ENCODE measurements at regions not wholly inside any gene's neighbourhood (a gene's known extent, or its start where the extent isn't known, plus 50 kb on each side); places are given as distances from the start of the nearest gene placed in this dataset.
"Not testable (repeated sequence)": the region's sequence is repeated elsewhere in the genome, so short reads cannot be mapped to it uniquely, and the experiment has no call there.

DNA sequence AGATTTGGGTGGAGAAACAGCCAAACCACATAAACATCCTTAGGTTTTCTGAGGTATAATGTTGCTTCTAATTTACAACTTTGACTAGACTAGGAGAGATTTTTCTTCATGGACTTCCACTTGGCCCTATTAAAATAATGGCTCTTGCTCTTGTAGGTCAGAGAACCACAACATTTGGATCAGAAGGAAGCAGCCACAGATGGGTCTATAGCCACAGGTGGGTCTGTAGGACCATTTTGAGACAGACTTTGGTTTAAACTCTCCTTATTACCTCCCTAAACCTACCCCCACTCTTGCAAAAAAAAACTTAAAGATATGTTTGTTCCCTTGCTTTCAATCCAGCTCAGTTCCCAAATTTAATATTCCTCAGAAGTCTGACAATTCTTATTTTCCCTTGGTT lies 1260.8 kb downstream of the GATA3 start:
- Histone ChIP-seq H3K27ac (ENCODE audit: low read depth, low read length) (no peak overlapping the region), H2AK5ac (ENCODE audit: low read length) (no peak overlapping the region), H4K5ac (ENCODE audit: low read length) (no peak overlapping the region), H3K4me2 (ENCODE audit: low read length) (no peak overlapping the region), H3K36me3 (ENCODE audit: control insufficient read depth, insufficient read depth, low read length) (no peaks in the 10 kb centered on the region), H3K9ac (ENCODE audit: low read length) (no peak overlapping the region), H3K27me3 (ENCODE audit: insufficient read depth, low read length, poor library complexity) (no peaks in the 10 kb centered on the region), H3K4me3 (ENCODE audit: low read length) (no peak overlapping the region), H3K4ac (ENCODE audit: low read depth, low read length) (no peak overlapping the region), H2BK5ac (ENCODE audit: low read length) (no peak overlapping the region), H3K56ac (ENCODE audit: low read length) (no peak overlapping the region), H3K23ac (ENCODE audit: low read length) (no peak overlapping the region), H3K79me2 (ENCODE audit: control insufficient read depth, insufficient read depth, low read length) (no peaks in the 10 kb centered on the region), H3K79me1 (ENCODE audit: low read length) (no peaks in the 10 kb centered on the region), H3K4me1 (ENCODE audit: control insufficient read depth, low read depth, low read length) (no peaks in the 10 kb centered on the region), H3K18ac (ENCODE audit: low read length) (no peak overlapping the region), H4K8ac (ENCODE audit: low read depth, low read length) (no peak overlapping the region), H2BK15ac (replicated peaks; ENCODE audit: low read depth) (no peak overlapping the region), H2BK120ac (ENCODE audit: low read depth, low read length) (no peak overlapping the region)
- no peak for DNase-seq

DNA sequence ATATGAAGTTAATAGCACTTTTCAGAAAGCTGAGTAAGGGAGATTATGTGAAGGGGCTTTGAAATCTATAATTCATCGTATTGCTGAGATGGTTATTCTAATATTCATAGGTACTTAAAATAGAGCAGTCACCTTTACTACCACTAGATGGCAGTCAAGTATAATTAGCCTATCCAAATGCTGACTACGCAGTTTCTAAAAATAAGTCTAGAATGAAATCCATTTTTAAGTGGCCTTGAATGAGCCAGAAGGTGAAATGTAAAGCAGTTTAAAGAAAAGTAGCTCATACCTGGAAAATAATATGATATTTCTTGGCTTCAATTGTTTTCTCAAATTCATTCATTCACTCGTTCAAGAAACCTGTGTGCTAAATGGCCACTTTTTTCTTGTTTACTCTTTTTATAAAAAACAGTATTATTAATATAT lies 1277.1 kb downstream of the GATA3 start:
- no peak overlapping the region for H3K56ac ChIP-seq (ENCODE audit: low read length)
- H3K18ac ChIP-seq (ENCODE audit: low read length) = no peak overlapping the region
- WGBS (ENCODE audit: extremely low coverage, insufficient coverage, low lambda C conversion rate) = no CpG with 5 or more reads among the region's 3 CpGs
- no peak overlapping the region for H3K4me2 ChIP-seq (ENCODE audit: low read length)
- no peak overlapping the region for H4K8ac ChIP-seq (ENCODE audit: low read depth, low read length)
- H2BK120ac ChIP-seq (ENCODE audit: low read depth, low read length) = no peak overlapping the region
- H3K27ac ChIP-seq (ENCODE audit: low read depth, low read length) = no peak overlapping the region
- no peak overlapping the region for H3K23ac ChIP-seq (ENCODE audit: low read length)
- no peak overlapping the region for H3K9ac ChIP-seq (ENCODE audit: low read length)
- no peak overlapping the region for H2BK15ac ChIP-seq (replicated peaks; ENCODE audit: low read depth)
- no peak overlapping the region for H2BK5ac ChIP-seq (ENCODE audit: low read length)
- H3K79me1 ChIP-seq (ENCODE audit: low read length) = no peaks in the 10 kb centered on the region
- H2AK5ac ChIP-seq (ENCODE audit: low read length) = no peak overlapping the region
- no peak overlapping the region for H3K4ac ChIP-seq (ENCODE audit: low read depth, low read length)
- DNase-seq = peak; percentile 30
- H3K4me1 ChIP-seq (ENCODE audit: control insufficient read depth, low read depth, low read length) = no peaks in the 10 kb centered on the region
- no peaks in the 10 kb centered on the region for H3K27me3 ChIP-seq (ENCODE audit: insufficient read depth, low read length, poor library complexity)
- H3K36me3 ChIP-seq (ENCODE audit: control insufficient read depth, insufficient read depth, low read length) = no peaks in the 10 kb centered on the region
- no peak overlapping the region for H4K5ac ChIP-seq (ENCODE audit: low read length)
- H3K4me3 ChIP-seq (ENCODE audit: low read length) = no peak overlapping the region
- no peaks in the 10 kb centered on the region for H3K79me2 ChIP-seq (ENCODE audit: control insufficient read depth, insufficient read depth, low read length)

DNA sequence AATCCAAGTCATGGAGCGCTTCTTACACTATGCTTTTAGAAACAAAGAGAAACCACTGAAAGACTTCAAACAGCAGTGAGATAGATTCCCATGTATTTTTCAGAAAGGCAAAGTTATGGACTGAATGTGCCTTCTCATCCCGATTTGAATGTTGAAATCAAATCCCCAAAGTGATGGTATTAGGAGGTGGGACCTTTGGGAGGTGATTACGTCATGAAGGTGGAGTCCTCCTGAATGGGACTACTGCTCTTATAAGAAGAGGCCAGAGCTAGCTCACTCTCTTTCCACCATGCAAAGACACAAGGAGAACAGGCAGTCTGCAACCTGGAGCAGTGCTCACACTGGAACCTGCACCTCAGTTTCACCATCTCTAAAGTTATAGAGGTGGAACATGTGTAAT lies 1279.8 kb downstream of the GATA3 start:
- no peak overlapping the region for H2BK120ac ChIP-seq (ENCODE audit: low read depth, low read length)
- no peak overlapping the region for H3K56ac ChIP-seq (ENCODE audit: low read length)
- H3K23ac ChIP-seq (ENCODE audit: low read length) = no peak overlapping the region
- H3K4me1 ChIP-seq (ENCODE audit: control insufficient read depth, low read depth, low read length) = no peaks in the 10 kb centered on the region
- no peak overlapping the region for H3K18ac ChIP-seq (ENCODE audit: low read length)
- no peaks in the 10 kb centered on the region for H3K36me3 ChIP-seq (ENCODE audit: control insufficient read depth, insufficient read depth, low read length)
- no peak overlapping the region for H3K4ac ChIP-seq (ENCODE audit: low read depth, low read length)
- H3K79me2 ChIP-seq (ENCODE audit: control insufficient read depth, insufficient read depth, low read length) = no peaks in the 10 kb centered on the region
- H2AK5ac ChIP-seq (ENCODE audit: low read length) = no peak overlapping the region
- H2BK15ac ChIP-seq (replicated peaks; ENCODE audit: low read depth) = no peak overlapping the region
- H2BK5ac ChIP-seq (ENCODE audit: low read length) = no peak overlapping the region
- no peaks in the 10 kb centered on the region for H3K27me3 ChIP-seq (ENCODE audit: insufficient read depth, low read length, poor library complexity)
- no peak for DNase-seq
- H4K5ac ChIP-seq (ENCODE audit: low read length) = no peak overlapping the region
- H3K79me1 ChIP-seq (ENCODE audit: low read length) = no peaks in the 10 kb centered on the region
- WGBS (ENCODE audit: extremely low coverage, insufficient coverage, low lambda C conversion rate) = no CpG with 5 or more reads among the region's 3 CpGs
- no peak overlapping the region for H4K8ac ChIP-seq (ENCODE audit: low read depth, low read length)
- no peak overlapping the region for H3K27ac ChIP-seq (ENCODE audit: low read depth, low read length)
- no peak overlapping the region for H3K4me2 ChIP-seq (ENCODE audit: low read length)
- H3K4me3 ChIP-seq (ENCODE audit: low read length) = no peak overlapping the region
- no peak overlapping the region for H3K9ac ChIP-seq (ENCODE audit: low read length)

DNA sequence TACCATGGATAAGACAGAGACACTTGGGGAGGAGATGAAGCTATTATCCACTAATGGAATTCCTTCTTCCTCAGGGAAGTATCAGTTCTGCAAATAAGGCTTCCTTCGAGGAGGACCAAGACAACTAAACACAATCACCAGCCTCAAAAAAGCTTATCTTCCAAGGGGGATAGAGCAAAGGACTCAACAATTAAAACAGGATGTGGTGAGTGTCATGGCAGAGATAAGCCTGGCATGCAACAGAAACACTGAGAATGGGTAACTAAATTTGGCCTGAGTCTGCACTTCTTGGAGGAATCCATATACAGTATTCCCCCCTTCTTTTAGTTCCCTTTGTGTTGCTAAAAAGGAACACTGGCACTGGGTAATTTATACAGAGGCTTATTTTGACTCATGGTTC lies 1285.2 kb downstream of the GATA3 start:
- no peak overlapping the region for H3K27ac ChIP-seq (ENCODE audit: low read depth, low read length)

DNA sequence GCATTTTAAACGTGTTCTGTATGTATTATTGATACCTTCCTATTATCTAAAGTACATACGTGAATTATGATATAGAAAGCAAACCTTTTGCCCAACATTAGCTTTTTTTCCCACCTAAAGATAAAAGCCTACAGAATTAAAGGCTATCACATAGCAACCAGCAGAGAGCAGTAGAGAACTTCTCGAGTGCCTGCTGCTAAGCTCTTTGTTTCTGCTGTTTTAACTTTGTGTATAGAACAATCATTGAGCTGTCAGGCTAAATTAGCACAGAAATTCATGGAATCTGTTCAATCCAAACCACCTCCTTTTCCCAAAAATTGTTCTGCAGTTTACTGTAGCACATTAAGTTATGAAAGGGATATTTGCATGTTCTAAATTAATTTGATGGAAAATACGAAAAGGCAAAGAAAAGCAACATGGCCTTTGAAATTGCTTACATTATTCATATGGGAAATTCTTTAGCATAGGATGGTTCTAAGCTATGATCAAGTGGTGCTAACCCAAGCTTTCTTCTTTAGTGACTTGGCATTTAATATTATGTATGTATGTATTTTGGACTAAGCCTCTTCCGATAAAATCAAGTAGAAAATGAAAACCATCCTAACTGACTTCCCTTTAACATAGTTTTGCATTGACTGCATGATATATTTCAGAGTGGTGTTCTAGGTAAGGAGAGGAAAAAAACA lies 1288.5 kb downstream of the GATA3 start:
- H2BK15ac ChIP-seq (replicated peaks; ENCODE audit: low read depth) = no peak overlapping the region
- DNase-seq = peak; percentile 64
- no peak overlapping the region for H2BK120ac ChIP-seq (ENCODE audit: low read depth, low read length)
- H3K4ac ChIP-seq (ENCODE audit: low read depth, low read length) = no peak overlapping the region
- no peaks in the 10 kb centered on the region for H3K36me3 ChIP-seq (ENCODE audit: control insufficient read depth, insufficient read depth, low read length)
- H3K4me1 ChIP-seq (ENCODE audit: control insufficient read depth, low read depth, low read length) = no peaks in the 10 kb centered on the region
- no peak overlapping the region for H2BK5ac ChIP-seq (ENCODE audit: low read length)
- no peaks in the 10 kb centered on the region for H3K79me1 ChIP-seq (ENCODE audit: low read length)
- H3K4me2 ChIP-seq (ENCODE audit: low read length) = no peak overlapping the region
- H3K27me3 ChIP-seq (ENCODE audit: insufficient read depth, low read length, poor library complexity) = no peaks in the 10 kb centered on the region
- no peaks in the 10 kb centered on the region for H3K79me2 ChIP-seq (ENCODE audit: control insufficient read depth, insufficient read depth, low read length)
- H3K9ac ChIP-seq (ENCODE audit: low read length) = no peak overlapping the region
- H3K18ac ChIP-seq (ENCODE audit: low read length) = no peak overlapping the region
- no CpG with 5 or more reads among the region's 5 CpGs for WGBS (ENCODE audit: extremely low coverage, insufficient coverage, low lambda C conversion rate)
- H3K56ac ChIP-seq (ENCODE audit: low read length) = no peak overlapping the region
- H3K23ac ChIP-seq (ENCODE audit: low read length) = no peak overlapping the region
- H3K27ac ChIP-seq (ENCODE audit: low read depth, low read length) = no peak overlapping the region
- H3K4me3 ChIP-seq (ENCODE audit: low read length) = no peak overlapping the region
- no peak overlapping the region for H2AK5ac ChIP-seq (ENCODE audit: low read length)
- H4K8ac ChIP-seq (ENCODE audit: low read depth, low read length) = no peak overlapping the region
- H4K5ac ChIP-seq (ENCODE audit: low read length) = no peak overlapping the region

More for the DNA sequence above, 1285.2 kb downstream of the GATA3 start:
- H3K4me3 ChIP-seq (ENCODE audit: low read length) = no peak overlapping the region
- no peak overlapping the region for H3K18ac ChIP-seq (ENCODE audit: low read length)
- H3K9ac ChIP-seq (ENCODE audit: low read length) = no peak overlapping the region
- H3K56ac ChIP-seq (ENCODE audit: low read length) = no peak overlapping the region
- no peak overlapping the region for H3K4ac ChIP-seq (ENCODE audit: low read depth, low read length)
- DNase-seq = peak; percentile 91
- no peaks in the 10 kb centered on the region for H3K27me3 ChIP-seq (ENCODE audit: insufficient read depth, low read length, poor library complexity)
- no peak overlapping the region for H3K4me2 ChIP-seq (ENCODE audit: low read length)
- H3K79me1 ChIP-seq (ENCODE audit: low read length) = no peaks in the 10 kb centered on the region
- H3K36me3 ChIP-seq (ENCODE audit: control insufficient read depth, insufficient read depth, low read length) = no peaks in the 10 kb centered on the region
- no CpG with 5 or more reads among the region's 1 CpG for WGBS (ENCODE audit: extremely low coverage, insufficient coverage, low lambda C conversion rate)
- no peak overlapping the region for H2BK120ac ChIP-seq (ENCODE audit: low read depth, low read length)
- H2BK5ac ChIP-seq (ENCODE audit: low read length) = no peak overlapping the region
- H4K5ac ChIP-seq (ENCODE audit: low read length) = no peak overlapping the region
- no peaks in the 10 kb centered on the region for H3K79me2 ChIP-seq (ENCODE audit: control insufficient read depth, insufficient read depth, low read length)
- no peak overlapping the region for H3K23ac ChIP-seq (ENCODE audit: low read length)
- H2AK5ac ChIP-seq (ENCODE audit: low read length) = no peak overlapping the region
- H4K8ac ChIP-seq (ENCODE audit: low read depth, low read length) = no peak overlapping the region
- no peak overlapping the region for H2BK15ac ChIP-seq (replicated peaks; ENCODE audit: low read depth)
- H3K4me1 ChIP-seq (ENCODE audit: control insufficient read depth, low read depth, low read length) = no peaks in the 10 kb centered on the region

DNA sequence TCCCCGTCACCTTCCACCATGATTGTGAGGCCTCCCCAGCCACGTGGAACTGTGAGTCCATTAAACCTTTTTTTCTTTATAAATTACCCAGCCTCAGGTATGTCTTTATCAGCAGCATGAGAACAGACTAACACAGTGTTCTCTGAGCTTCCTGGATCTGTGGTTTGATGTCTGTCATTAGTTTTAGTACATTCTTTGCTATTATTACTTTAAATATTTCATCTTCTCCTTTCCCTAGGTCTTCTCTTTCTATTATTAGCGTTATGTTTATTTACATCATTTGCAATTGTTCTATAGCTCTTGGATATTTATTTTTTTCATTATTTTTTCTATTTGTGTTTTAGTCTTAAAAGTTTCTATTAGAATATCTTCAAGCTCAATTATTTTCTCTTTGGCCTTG lies 1293.4 kb downstream of the GATA3 start:
- H2BK5ac ChIP-seq (ENCODE audit: low read length); H4K8ac ChIP-seq (ENCODE audit: low read depth, low read length); H3K23ac ChIP-seq (ENCODE audit: low read length); H3K27me3 ChIP-seq (ENCODE audit: insufficient read depth, low read length, poor library complexity); H2AK5ac ChIP-seq (ENCODE audit: low read length); H3K4me1 ChIP-seq (ENCODE audit: control insufficient read depth, low read depth, low read length); H3K4me2 ChIP-seq (ENCODE audit: low read length); H3K4ac ChIP-seq (ENCODE audit: low read depth, low read length); DNase-seq; H3K36me3 ChIP-seq (ENCODE audit: control insufficient read depth, insufficient read depth, low read length); H3K18ac ChIP-seq (ENCODE audit: low read length); H2BK15ac ChIP-seq (replicated peaks; ENCODE audit: low read depth); H3K27ac ChIP-seq (ENCODE audit: low read depth, low read length); H3K56ac ChIP-seq (ENCODE audit: low read length); H3K79me2 ChIP-seq (ENCODE audit: control insufficient read depth, insufficient read depth, low read length); H3K9ac ChIP-seq (ENCODE audit: low read length); H2BK120ac ChIP-seq (ENCODE audit: low read depth, low read length); H3K4me3 ChIP-seq (ENCODE audit: low read length); H3K79me1 ChIP-seq (ENCODE audit: low read length); H4K5ac ChIP-seq (ENCODE audit: low read length): not testable (repeated sequence)
- WGBS (ENCODE audit: extremely low coverage, insufficient coverage, low lambda C conversion rate) = no CpG with 5 or more reads among the region's 3 CpGs

All from mesendoderm (in vitro differentiated cells).